GDM1 (cell line): ENCODE measurements at regions not wholly inside any gene's neighbourhood (a gene's known extent, or its start where the extent isn't known, plus 50 kb on each side); places are given as distances from the start of the nearest gene placed in this dataset.

Experiments used
- DNase-seq: peaks from one replicate; lab custom pipeline; 2025; lab: John Stamatoyannopoulos, UW

DNA sequence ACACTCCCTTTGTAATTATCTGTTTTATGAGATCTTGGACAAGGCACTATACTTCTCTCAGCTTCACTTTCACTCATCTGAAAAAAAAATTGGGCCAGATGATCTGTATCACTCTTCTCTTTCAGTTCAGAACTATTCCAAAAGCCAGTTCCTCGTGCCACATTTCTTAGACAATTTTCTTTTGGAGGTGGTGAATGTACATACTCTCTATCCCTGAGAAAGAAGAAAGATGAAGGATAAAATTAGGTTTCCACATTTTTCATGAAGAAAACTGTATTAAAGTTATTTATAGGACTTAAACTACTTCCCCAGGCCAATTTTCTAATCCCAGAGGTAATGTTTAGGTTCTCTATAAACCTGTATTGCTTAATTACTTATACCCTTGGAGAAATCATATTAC lies 171.6 kb downstream of the SLC6A15 start:
- DNase-seq = no peak

GRCh38 chr12:84740602-84741001 lies 172.0 kb downstream of the SLC6A15 start:
- no peak for DNase-seq

GRCh38 chr12:84738481-84738972 lies 174.1 kb downstream of the SLC6A15 start:
- DNase-seq = no peak

- no peak for DNase-seq
These were observed 179.7 kb downstream of the SLC6A15 start for GRCh38 chr12:84732828-84733340.

- DNase-seq = no peak
These were observed 181.9 kb downstream of the SLC6A15 start for GRCh38 chr12:84730561-84731162.

- DNase-seq = no peak
These were observed 184.6 kb downstream of the SLC6A15 start for GRCh38 chr12:84727961-84728360.

GRCh38 chr12:84726780-84727179 lies 185.8 kb downstream of the SLC6A15 start:
- no peak for DNase-seq

GRCh38 chr12:84723988-84724387 lies 188.6 kb downstream of the SLC6A15 start:
- DNase-seq = no peak

- no peak for DNase-seq
These were observed 192.6 kb downstream of the SLC6A15 start for GRCh38 chr12:84719997-84720396.

- no peak for DNase-seq
These were observed 193.7 kb downstream of the SLC6A15 start for GRCh38 chr12:84718906-84719305.

GRCh38 chr12:84712747-84713146 lies 199.9 kb downstream of the SLC6A15 start:
- no peak for DNase-seq

GRCh38 chr12:84706374-84706773 lies 206.2 kb downstream of the SLC6A15 start:
- DNase-seq = no peak

GRCh38 chr12:84704856-84705255 lies 207.7 kb downstream of the SLC6A15 start:
- no peak for DNase-seq

DNA sequence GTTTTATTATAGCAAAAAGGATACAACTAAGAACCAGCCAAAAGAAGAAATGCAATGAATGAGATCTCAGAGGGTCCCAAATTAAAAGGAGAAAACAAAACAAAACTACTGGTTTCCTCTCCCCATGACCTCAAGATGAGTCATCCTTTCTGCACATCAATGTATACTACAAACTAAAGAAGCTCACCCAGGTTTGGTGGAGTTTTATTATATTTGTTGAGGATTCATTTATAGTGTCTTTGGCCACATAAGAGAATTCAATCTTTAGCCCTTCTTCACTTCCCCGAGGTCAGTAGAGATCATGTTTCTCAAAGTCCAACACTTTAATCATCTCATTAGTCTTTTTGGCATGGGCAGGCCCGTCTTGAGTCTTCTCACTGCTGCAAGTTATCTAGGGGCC lies 210.6 kb downstream of the SLC6A15 start:
- DNase-seq = no peak

- DNase-seq = no peak
These were observed 211.6 kb downstream of the SLC6A15 start for GRCh38 chr12:84701041-84701440.

DNA sequence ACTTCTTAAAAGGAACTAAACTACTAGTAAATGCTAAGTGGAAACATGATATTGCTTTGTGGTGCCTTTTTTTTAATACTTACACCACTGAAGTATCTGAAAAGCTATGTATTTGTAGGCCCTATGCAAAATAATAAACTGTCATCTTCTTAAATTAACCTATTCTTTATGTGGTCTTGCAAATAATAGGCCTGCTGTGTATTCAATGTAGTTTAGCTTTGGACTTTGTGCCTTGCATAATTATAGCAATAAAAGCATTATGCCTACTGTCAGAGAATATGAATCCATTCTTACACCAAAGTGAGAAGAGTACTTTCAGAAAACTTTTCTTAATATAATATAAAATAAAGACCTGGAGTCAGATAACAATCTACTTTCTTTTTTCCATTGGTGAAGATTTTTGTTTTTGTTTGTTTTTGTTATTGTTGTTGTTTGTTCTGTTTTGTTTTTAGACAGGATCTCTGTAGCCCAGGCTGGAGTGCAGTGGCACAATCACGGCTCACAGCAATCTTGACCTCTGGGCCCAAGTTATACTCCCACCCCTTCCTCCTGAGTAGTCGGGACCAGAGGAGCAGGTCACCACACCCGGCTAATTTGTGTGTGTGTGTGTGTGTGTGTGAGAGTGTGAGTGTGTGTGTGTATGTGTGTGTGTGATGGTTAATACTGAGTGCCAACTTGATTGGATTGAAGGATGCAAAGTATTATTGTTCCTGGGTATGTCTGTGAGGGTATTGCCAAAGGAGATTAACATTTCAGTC lies 213.8 kb downstream of the SLC6A15 start:
- no peak for DNase-seq

- DNase-seq = no peak
These were observed 215.6 kb downstream of the SLC6A15 start for GRCh38 chr12:84696908-84697540.

DNA sequence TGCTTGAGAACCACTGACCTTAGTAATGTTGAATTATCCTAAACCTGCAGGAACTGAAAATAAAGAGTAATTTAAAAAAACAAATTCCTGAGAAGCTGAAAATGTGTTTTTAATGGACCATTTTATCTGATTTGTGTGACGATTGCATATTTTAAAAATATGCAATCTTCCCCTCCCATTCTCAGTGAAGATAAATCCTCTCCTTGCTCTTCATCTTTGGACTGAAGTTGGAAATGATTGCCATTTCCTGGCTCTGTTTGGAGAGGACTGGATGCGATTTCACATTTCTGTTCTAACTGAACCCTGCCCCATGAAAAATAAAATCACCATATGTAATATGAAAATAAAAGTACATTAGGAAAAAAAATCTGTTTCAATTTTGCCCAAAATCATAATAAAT lies 216.3 kb downstream of the SLC6A15 start:
- DNase-seq = no peak

- no peak for DNase-seq
These were observed 218.5 kb downstream of the SLC6A15 start for GRCh38 chr12:84694116-84694515.

- no peak for DNase-seq
These were observed 220.5 kb downstream of the SLC6A15 start for GRCh38 chr12:84692071-84692470.

- no peak for DNase-seq
These were observed 221.3 kb downstream of the SLC6A15 start for GRCh38 chr12:84691266-84691665.

- no peak for DNase-seq
These were observed 223.0 kb downstream of the SLC6A15 start for GRCh38 chr12:84689638-84690037.

GRCh38 chr12:84685379-84685778 lies 227.2 kb downstream of the SLC6A15 start:
- no peak for DNase-seq
